ENCODE measurements at regions not wholly inside any gene's neighbourhood (a gene's known extent, or its start where the extent isn't known, plus 50 kb on each side); places are given as distances from the start of the nearest gene placed in this dataset.

DNA sequence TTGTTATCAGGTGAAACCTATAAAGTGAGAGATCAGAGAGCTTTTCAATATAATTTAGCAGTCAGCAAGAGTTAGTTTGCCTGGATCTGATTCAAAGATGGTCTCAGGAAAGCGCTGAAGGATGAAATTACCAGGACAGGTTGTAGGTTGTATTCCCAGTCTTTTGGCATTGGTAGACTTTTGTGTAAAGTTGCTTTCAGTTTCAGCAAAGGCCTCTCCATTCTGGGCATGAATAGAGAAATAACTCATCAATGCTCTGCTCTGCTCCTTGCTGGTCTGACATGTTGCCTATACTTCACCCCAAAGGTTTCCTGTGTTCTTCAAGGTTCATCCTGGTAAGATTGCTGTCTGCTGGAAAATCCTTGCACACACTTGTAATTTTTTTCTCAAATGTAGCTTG, 714.8 kb downstream of the EPM2A start:
- Histone ChIP-seq H3K4me1 (no peaks in the 10 kb centered on the region), H3K27ac (no peak overlapping the region), H3K9me3 (no peaks in the 10 kb centered on the region), H3K27me3 (no peaks in the 10 kb centered on the region), H3K36me3 (no peaks in the 10 kb centered on the region), H3K4me3 (no peak overlapping the region)
- intact Hi-C loops (cut with DNase I): no loop called here
- no peak for DNase-seq (ENCODE audit: low spot score in 2 of 2)
- TF ChIP-seq, protein P1, sequence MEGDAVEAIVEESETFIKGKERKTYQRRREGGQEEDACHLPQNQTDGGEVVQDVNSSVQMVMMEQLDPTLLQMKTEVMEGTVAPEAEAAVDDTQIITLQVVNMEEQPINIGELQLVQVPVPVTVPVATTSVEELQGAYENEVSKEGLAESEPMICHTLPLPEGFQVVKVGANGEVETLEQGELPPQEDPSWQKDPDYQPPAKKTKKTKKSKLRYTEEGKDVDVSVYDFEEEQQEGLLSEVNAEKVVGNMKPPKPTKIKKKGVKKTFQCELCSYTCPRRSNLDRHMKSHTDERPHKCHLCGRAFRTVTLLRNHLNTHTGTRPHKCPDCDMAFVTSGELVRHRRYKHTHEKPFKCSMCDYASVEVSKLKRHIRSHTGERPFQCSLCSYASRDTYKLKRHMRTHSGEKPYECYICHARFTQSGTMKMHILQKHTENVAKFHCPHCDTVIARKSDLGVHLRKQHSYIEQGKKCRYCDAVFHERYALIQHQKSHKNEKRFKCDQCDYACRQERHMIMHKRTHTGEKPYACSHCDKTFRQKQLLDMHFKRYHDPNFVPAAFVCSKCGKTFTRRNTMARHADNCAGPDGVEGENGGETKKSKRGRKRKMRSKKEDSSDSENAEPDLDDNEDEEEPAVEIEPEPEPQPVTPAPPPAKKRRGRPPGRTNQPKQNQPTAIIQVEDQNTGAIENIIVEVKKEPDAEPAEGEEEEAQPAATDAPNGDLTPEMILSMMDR (IDR thresholded peaks at IDR 0.05): no peak

DNA sequence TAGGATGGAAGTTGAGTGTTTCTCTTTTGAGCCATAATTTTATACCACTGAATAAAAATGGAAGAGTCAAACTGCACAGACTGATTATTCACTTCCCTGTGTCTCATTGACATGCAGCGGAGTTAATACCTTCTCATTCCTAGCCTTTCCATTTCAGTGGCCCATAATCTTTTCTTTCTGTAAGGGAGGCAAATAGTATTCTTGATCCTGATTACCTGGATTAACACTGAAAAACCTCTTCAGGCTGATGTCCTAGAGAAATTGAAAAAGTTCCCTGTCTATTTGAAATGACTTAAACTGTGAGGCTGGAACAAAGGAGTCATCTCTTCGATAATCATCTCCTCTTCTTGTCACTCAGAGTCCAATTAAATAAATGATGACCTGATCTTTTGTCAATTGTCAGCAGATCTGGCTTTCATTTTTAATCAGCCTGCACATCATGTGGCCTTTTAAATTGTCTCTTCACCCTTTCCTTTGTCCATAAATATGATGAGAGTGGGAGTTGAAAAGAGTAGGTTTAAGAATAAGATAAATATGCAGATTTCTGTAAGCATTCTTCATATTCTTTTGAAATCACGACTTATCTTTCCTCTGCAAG, 713.0 kb downstream of the EPM2A start:
- TF ChIP-seq, protein P1 (IDR thresholded peaks at IDR 0.05): no peak
- Histone ChIP-seq H3K4me3 (no peak overlapping the region), H3K9me3 (no peaks in the 10 kb centered on the region), H3K27ac (no peak overlapping the region), H3K36me3 (no peaks in the 10 kb centered on the region), H3K4me1 (no peaks in the 10 kb centered on the region), H3K27me3 (no peaks in the 10 kb centered on the region)
- DNase-seq (ENCODE audit: low spot score in 2 of 2): no peak
- intact Hi-C loops (cut with DNase I): no loop called here

DNA sequence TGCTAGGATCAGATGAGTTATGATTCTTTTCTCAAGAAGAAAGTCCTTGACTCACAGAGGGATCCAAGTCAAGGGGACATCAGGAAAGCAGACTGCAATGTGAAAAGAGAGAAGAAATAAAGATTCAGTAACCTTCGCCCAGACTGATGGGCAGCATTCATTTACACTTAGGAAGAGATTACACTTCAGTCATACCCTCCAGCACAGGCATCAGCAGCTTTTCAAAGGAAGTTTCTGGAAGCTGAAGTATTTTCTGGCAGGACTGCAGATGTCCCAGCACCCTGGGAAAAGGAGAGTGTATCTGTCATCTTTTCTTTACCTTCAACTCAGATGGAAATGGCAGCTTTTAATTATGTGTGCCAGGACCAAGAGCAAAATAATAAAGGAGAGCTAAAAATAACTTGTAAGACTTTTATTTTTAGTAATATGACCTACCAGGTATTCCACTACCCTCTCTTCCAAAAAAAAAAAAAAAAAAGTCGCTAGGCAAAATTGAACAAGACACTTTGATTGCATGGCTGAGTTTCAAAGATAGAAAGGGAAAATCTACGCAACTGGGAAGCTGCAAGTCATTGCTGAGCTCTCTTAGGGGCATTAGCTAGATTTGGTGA, 712.1 kb downstream of the EPM2A start:
- no peaks in the 10 kb centered on the region for H3K4me1 ChIP-seq
- H3K27ac ChIP-seq: no peak overlapping the region
- TF ChIP-seq, protein P1 (IDR thresholded peaks at IDR 0.05): no peak
- no peak overlapping the region for H3K4me3 ChIP-seq
- no peaks in the 10 kb centered on the region for H3K36me3 ChIP-seq
- no peak for DNase-seq (ENCODE audit: low spot score in 2 of 2)
- no peaks in the 10 kb centered on the region for H3K27me3 ChIP-seq
- H3K9me3 ChIP-seq: no peaks in the 10 kb centered on the region
- intact Hi-C loops (cut with DNase I): no loop called here

DNA sequence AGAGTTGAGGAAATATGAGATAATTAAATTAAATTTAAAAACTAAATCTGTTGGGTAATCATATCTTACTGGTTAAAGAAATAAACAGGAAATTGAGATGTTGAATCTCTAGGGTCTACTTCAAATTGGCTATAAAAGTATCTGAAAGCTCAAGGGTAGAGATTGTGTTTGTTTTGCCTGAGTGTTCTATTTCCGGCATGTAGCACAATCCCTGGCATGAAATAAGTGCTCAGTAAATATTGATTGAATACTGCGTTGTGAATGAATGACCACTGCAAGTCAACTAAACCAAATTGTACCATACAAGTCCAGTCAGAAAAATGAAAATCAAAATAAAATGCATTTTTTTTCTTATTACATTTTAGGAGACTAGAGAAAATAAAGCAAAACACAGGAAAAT, 709.8 kb downstream of the EPM2A start:
- TF ChIP-seq, protein P1 (IDR thresholded peaks at IDR 0.05): no peak
- no peaks in the 10 kb centered on the region for H3K36me3 ChIP-seq
- no peak for DNase-seq (ENCODE audit: low spot score in 2 of 2)
- no peak overlapping the region for H3K27ac ChIP-seq
- H3K9me3 ChIP-seq: no peaks in the 10 kb centered on the region
- H3K4me1 ChIP-seq: no peaks in the 10 kb centered on the region
- intact Hi-C loops (cut with DNase I): no loop called here
- no peak overlapping the region for H3K4me3 ChIP-seq
- H3K27me3 ChIP-seq: no peaks in the 10 kb centered on the region

DNA sequence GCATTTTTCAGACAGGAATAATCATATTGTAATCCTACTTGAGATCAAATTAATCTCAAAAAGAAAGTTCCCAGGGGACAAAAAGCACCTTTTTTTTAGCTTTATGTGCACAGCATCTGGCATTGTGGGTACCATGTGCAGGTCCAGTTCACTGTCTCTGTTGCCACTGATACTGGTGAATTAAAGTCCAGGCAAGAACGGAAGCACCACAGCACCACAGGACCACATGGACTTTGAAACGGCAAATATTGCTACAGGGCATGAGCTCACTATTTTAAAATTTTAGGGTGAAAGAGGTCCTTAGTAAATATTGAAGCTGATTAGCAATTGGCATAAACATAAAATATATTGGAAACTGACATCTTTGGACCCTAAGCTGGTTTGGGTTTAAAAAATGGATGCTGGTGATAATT, 709.0 kb downstream of the EPM2A start:
- Histone ChIP-seq H3K4me3 (no peak overlapping the region), H3K36me3 (no peaks in the 10 kb centered on the region), H3K4me1 (no peaks in the 10 kb centered on the region), H3K27ac (no peak overlapping the region), H3K27me3 (no peaks in the 10 kb centered on the region), H3K9me3 (no peaks in the 10 kb centered on the region)
- TF ChIP-seq, protein P1 (IDR thresholded peaks at IDR 0.05): no peak
- intact Hi-C loops (cut with DNase I): no loop called here
- no peak for DNase-seq (ENCODE audit: low spot score in 2 of 2)

Data from ascending aorta (tissue), 2 donors.